K562 (cell line): ENCODE measurements at regions not wholly inside any gene's neighbourhood (a gene's known extent, or its start where the extent isn't known, plus 50 kb on each side); places are given as distances from the start of the nearest gene placed in this dataset.

Experiments
- ATAC-seq: fragments of 200-7000 bp; cut with Tn5 transposase; 3 replicates; pipeline ENCODE4 v1.9.1; 2020; ENCODE audit warnings: moderate library complexity
- BruUV-seq: library from RNA; stranded (reverse); fragments of 400-500 nt; replicated peaks from 2 replicates; lab custom pipeline; 2021; lab: Mats Ljungman, UMichigan
- CTCF ChIA-PET: fragments of 300-600 bp; formaldehyde crosslinking; extraction: SDS; loops from one replicate; lab custom pipeline; 2021; ENCODE audit warnings: low intra/inter-chr PET ratio; lab: Yijun Ruan, JAX
- POLR2A ChIA-PET: fragments of 300-600, 350-650 bp; sonication (Branson Sonifier 250); formaldehyde crosslinking; extraction: SDS; loops from one replicate; lab custom pipeline; 2021; ENCODE audit warnings: antibody characterized with exemption, inconsistent platforms; lab: Yijun Ruan, JAX
- DNase-seq, 4 experiments: peaks; one replicate each; pipeline versions ENCODE4 v3.0.0 to v3.0.0-alpha.2; 2011 to 2018; ENCODE audit warnings: low spot score in 3 of 4, mixed read lengths in 3 of 4; ENCODE audit errors: extremely low read depth in 1 of 4
- FAIRE-seq: peaks from 2 replicates; lab custom pipeline; 2011; peaks lifted over from hg19 to GRCh38; lab: Jason Lieb, UNC
- H2AFZ ChIP-seq: 2 replicates; pipeline ENCODE4 v1.6.0; 2011; ENCODE audit warnings: low read depth, low read length, control low read depth, inconsistent platforms
- H3K27ac ChIP-seq: fragments of 200-600 bp; 3 replicates; pipeline ENCODE4 v1.8.0; 2011; ENCODE audit warnings: low read depth, mild to moderate bottlenecking, control low read depth, inconsistent platforms, low read length, moderate library complexity, mixed read lengths; ENCODE audit errors: extremely low read depth
- H3K27me3 ChIP-seq, 2 experiments: fragments of 300-600 bp in 1 of 2; 2 replicates in 1 of 2; 3 replicates in 1 of 2; pipeline versions ENCODE4 v1.6.0 to v1.8.0; 2011; ENCODE audit warnings: inconsistent platforms in 2 of 2, low read length in 2 of 2, mild to moderate bottlenecking in 1 of 2, mixed read lengths in 1 of 2, moderate library complexity in 1 of 2; ENCODE audit not compliant: control insufficient read depth in 2 of 2, insufficient read depth in 2 of 2
- H3K36me3 ChIP-seq: fragments of 300-600 bp; 3 replicates; pipeline ENCODE4 v1.8.0; 2011; ENCODE audit warnings: mild to moderate bottlenecking, low read length, inconsistent platforms; ENCODE audit not compliant: control insufficient read depth, insufficient read depth
- H3K4me1 ChIP-seq, 2 experiments: fragments of 200-600 bp in 1 of 2; replicated peaks in 1 of 2; 2 replicates in 1 of 2; 3 replicates in 1 of 2; pipeline versions ENCODE4 v1.5.1 to v1.8.0; 2011; ENCODE audit warnings: inconsistent platforms in 2 of 2, low read length in 2 of 2, mild to moderate bottlenecking in 1 of 2, mixed read lengths in 1 of 2, moderate library complexity in 1 of 2; ENCODE audit not compliant: control insufficient read depth in 2 of 2, insufficient read depth in 2 of 2
- H3K4me2 ChIP-seq: 2 replicates; pipeline ENCODE4 v1.6.1; 2011; ENCODE audit warnings: low read length, control low read depth, inconsistent platforms, mixed read lengths; ENCODE audit not compliant: insufficient read depth
- H3K4me3 ChIP-seq: fragments of 200-600 bp; sonication (generic), shearing (Covaris generic); 2 replicates; pipeline ENCODE4 v1.5.1; 2016; ENCODE audit warnings: control low read depth, inconsistent platforms
- H3K79me2 ChIP-seq: fragments of 200-600 bp; 3 replicates; pipeline ENCODE4 v1.8.0; 2011; ENCODE audit warnings: low read length, inconsistent platforms; ENCODE audit not compliant: control insufficient read depth, insufficient read depth
- H3K9ac ChIP-seq, 2 experiments: 2 replicates each; pipeline versions ENCODE4 v1.6.0 to v1.6.1; 2011; ENCODE audit warnings: low read depth in 2 of 2, low read length in 2 of 2, control low read depth in 1 of 2, inconsistent platforms in 1 of 2, mild to moderate bottlenecking in 1 of 2, mixed read lengths in 1 of 2; ENCODE audit not compliant: insufficient read depth in 1 of 2
- H3K9me1 ChIP-seq: one replicate; pipeline ENCODE4 v1.6.0; 2011; ENCODE audit warnings: inconsistent platforms, mild to moderate bottlenecking, low read length, moderate library complexity; ENCODE audit not compliant: control insufficient read depth, insufficient read depth
- H3K9me3 ChIP-seq: replicated peaks from 2 replicates; pipeline ENCODE4 v1.5.1; 2011; ENCODE audit warnings: low read depth, low read length, inconsistent platforms; ENCODE audit not compliant: control insufficient read depth, insufficient read depth
- H4K20me1 ChIP-seq: replicated peaks from 2 replicates; pipeline ENCODE4 v1.6.1; 2011; ENCODE audit warnings: low read length, inconsistent platforms, mixed read lengths; ENCODE audit not compliant: control insufficient read depth, insufficient read depth
- DMBX1 ChIP-seq: fragments of 250-450 bp; sonication (Bioruptor Pico); IDR thresholded peaks from 2 replicates; pipeline ENCODE4 v1.8.0; 2022; ENCODE audit warnings: inconsistent platforms, mild to moderate bottlenecking, moderate library complexity, borderline replicate concordance
- NR2C1 ChIP-seq, 2 experiments: fragments of 450-650 bp; IDR thresholded peaks; 2 replicates each; pipeline ENCODE4 v1.6.1; 2017; ENCODE audit warnings: mild to moderate bottlenecking in 2 of 2, antibody characterized with exemption in 1 of 2, inconsistent platforms in 1 of 2, missing compliant biosample characterization in 1 of 2, missing genetic modification characterization in 1 of 2
- PTRF ChIP-seq: fragments of 450-650 bp; IDR thresholded peaks from 2 replicates; pipeline ENCODE4 v1.6.1; 2016; ENCODE audit warnings: mild to moderate bottlenecking, missing genetic modification characterization, missing compliant biosample characterization
- TAF7 ChIP-seq: fragments of 450-650 bp; IDR thresholded peaks from 2 replicates; pipeline ENCODE4 v1.6.1; 2016; ENCODE audit warnings: missing genetic modification characterization, missing compliant biosample characterization
- ZNF639 ChIP-seq, 2 experiments: fragments of 200-800 bp in 1 of 2; sonication (Bioruptor generic) in 1 of 2; sonication (generic) in 1 of 2; formaldehyde crosslinking in 1 of 2; IDR thresholded peaks in 1 of 2; conservative IDR thresholded peaks in 1 of 2; 2 replicates each; pipeline versions ENCODE4 v1.5.0 to v1.6.1; 2016 to 2020; ENCODE audit warnings: missing compliant biosample characterization in 1 of 2, missing genetic modification characterization in 1 of 2, missing genetic modification reagents in 1 of 2
- WGBS: fragments of 100-300 bp; shearing (Covaris generic); methylation state at CpG from one replicate; pipeline ENCODE4 v1.1.6; 2016; ENCODE audit warnings: low coverage, mixed read lengths; ENCODE audit not compliant: insufficient coverage; ENCODE audit errors: missing lambda C conversion rate; 5-methylcytosine and 5-hydroxymethylcytosine counted together
- in situ Hi-C: fragments of 300-500 bp; cut with MboI; formaldehyde crosslinking; loops from 4 replicates; pipeline ENCODE4 v1.15.0; 2018; ENCODE audit warnings: inconsistent platforms, mixed read lengths
- intact Hi-C: fragments of 100-400 bp; cut with micrococcal nuclease; formaldehyde crosslinking; loops from 2 replicates; pipeline ENCODE4 v1.14.2; 2022

- no TSS peak for BruUV-seq
- H3K4me3 ChIP-seq = no peak overlapping the region
- H3K27me3 ChIP-seq = no peaks in the 10 kb centered on the region
- DNase-seq (no peak), ATAC-seq (no peak), FAIRE-seq (no peak)
- no peaks in the 10 kb centered on the region for H3K79me2 ChIP-seq
- ChIA-PET POLR2A (no interaction called here), CTCF (no interaction called here)
- no peaks in the 10 kb centered on the region for H3K9me3 ChIP-seq
- H3K27ac ChIP-seq = no peak overlapping the region
- no peak overlapping the region for H3K9ac ChIP-seq
- WGBS = 21% methylated on average over 1 of the region's 1 CpG
- no peaks in the 10 kb centered on the region for H3K36me3 ChIP-seq
- no peaks in the 10 kb centered on the region for H3K9me1 ChIP-seq
- no peaks in the 10 kb centered on the region for H4K20me1 ChIP-seq
- TF ChIP-seq DMBX1 (CRISPR knock-in tag) (peak; percentile 80; the same call in 1 of the 2 replicates), ZNF639 (CRISPR knock-in tag; conservative IDR thresholded peaks at IDR 0.05 in 1 of 2, IDR thresholded peaks at IDR 0.05 in 1 of 2) (0 out of 4 replicates have a peak, but pooled peaks of 1 of the 2 experiments have one; percentile 53), TAF7 (tag) (no peak), PTRF (tag) (0 out of 2 replicates have a peak, but pooled peaks have one; percentile 59), NR2C1 (IDR thresholded peaks at IDR 0.05) (no peak), NR2C1 (tag; IDR thresholded peaks at IDR 0.05) (peak; percentile 55)
- in situ Hi-C loops (no loop called here), intact Hi-C loops (no loop called here)
- H3K4me1 ChIP-seq = peaks cover 0 to 6% of the 10 kb centered on the region in 2 experiments; a peak in 2 of 5 replicates
- H3K4me2 ChIP-seq = no peak overlapping the region
- H2AFZ ChIP-seq = peak overlapping the region; percentile 43; the same call in 1 of the 2 replicates
Observed at GRCh38 chr11:91819777-91820176, 404.8 kb upstream of the FAT3 start.
